ENCODE measurements at regions not wholly inside any gene's neighbourhood (a gene's known extent, or its start where the extent isn't known, plus 50 kb on each side); places are given as distances from the start of the nearest gene placed in this dataset.

- no peak for TF ChIP-seq CTCF (IDR thresholded peaks at IDR 0.05; ENCODE audit: insufficient read depth, low read depth, low read length)
- no peak overlapping the region for H3K4me3 ChIP-seq (ENCODE audit: low read depth, low read length)
- no peak for DNase-seq (ENCODE audit: low read depth)
These were observed 331.6 kb downstream of the BMPER start for GRCh38 chr7:34236839-34237492.

DNA sequence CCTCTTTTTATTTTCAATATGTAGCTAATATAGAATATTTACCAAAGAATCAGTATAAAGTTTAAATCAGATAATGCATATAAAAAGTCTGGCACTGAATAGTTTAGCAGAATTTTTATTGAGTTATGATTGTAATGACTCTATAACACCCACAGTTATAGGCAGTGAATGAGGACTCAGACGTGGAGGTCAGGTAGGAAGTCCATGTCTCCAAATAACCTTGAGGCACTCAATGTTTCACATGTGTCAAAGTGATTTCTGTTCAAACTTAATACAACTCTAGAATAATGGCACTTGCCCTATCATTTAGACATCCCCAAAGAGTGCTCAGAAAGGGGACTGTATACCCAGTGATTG lies 332.1 kb downstream of the BMPER start:
- DNase-seq (ENCODE audit: low read depth) = no peak
- no peak for TF ChIP-seq CTCF (IDR thresholded peaks at IDR 0.05; ENCODE audit: insufficient read depth, low read depth, low read length)

DNA sequence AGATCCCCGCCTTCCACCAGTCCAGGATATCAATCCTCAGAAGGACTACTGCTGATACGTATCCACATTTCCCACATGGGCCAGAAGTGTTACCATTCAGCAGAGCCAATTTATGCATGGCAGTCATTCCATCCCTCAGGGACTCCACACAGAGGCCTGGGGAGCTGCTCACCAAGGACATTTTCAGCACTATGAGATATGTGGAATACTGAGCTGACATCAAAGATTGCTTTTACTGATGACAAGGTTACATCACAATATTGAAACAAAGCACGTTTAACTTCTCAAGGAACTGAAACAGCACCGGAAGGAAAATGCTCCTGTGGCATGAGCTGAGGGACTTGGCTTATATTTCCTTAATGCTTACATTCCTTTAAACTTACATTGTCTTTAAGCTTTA lies 335.1 kb downstream of the BMPER start:
- H3K4me3 ChIP-seq (ENCODE audit: low read depth, low read length) = no peak overlapping the region
- TF ChIP-seq CTCF (IDR thresholded peaks at IDR 0.05; ENCODE audit: insufficient read depth, low read depth, low read length) = no peak
- no peak for DNase-seq (ENCODE audit: low read depth)

More for the DNA sequence above, 332.1 kb downstream of the BMPER start:
- no peak overlapping the region for H3K4me3 ChIP-seq (ENCODE audit: low read depth, low read length)

- no peak for TF ChIP-seq CTCF (IDR thresholded peaks at IDR 0.05; ENCODE audit: insufficient read depth, low read depth, low read length)
- DNase-seq (ENCODE audit: low read depth) = no peak
These were observed 337.1 kb downstream of the BMPER start for GRCh38 chr7:34242391-34242790.

GRCh38 chr7:34245246-34245645 lies 339.9 kb downstream of the BMPER start:
- no peak overlapping the region for H3K4me3 ChIP-seq (ENCODE audit: low read depth, low read length)
- TF ChIP-seq CTCF (IDR thresholded peaks at IDR 0.05; ENCODE audit: insufficient read depth, low read depth, low read length) = no peak

More at GRCh38 chr7:34242391-34242790, 337.1 kb downstream of the BMPER start:
- no peak overlapping the region for H3K4me3 ChIP-seq (ENCODE audit: low read depth, low read length)

GRCh38 chr7:34247468-34247867 lies 342.1 kb downstream of the BMPER start:
- no peak overlapping the region for H3K4me3 ChIP-seq (ENCODE audit: low read depth, low read length)
- peak; percentile 10 for DNase-seq (ENCODE audit: low read depth)
- TF ChIP-seq CTCF (IDR thresholded peaks at IDR 0.05; ENCODE audit: insufficient read depth, low read depth, low read length) = no peak

More at GRCh38 chr7:34245246-34245645, 339.9 kb downstream of the BMPER start:
- DNase-seq (ENCODE audit: low read depth) = no peak

- no peak for DNase-seq (ENCODE audit: low read depth)
- no peak for TF ChIP-seq CTCF (IDR thresholded peaks at IDR 0.05; ENCODE audit: insufficient read depth, low read depth, low read length)
- no peak overlapping the region for H3K4me3 ChIP-seq (ENCODE audit: low read depth, low read length)
These were observed 343.9 kb downstream of the BMPER start for GRCh38 chr7:34249192-34249591.
